ENCODE measurements at regions not wholly inside any gene's neighbourhood (a gene's known extent, or its start where the extent isn't known, plus 50 kb on each side); places are given as distances from the start of the nearest gene placed in this dataset.
"Not testable (repeated sequence)": the region's sequence is repeated elsewhere in the genome, so short reads cannot be mapped to it uniquely, and the experiment has no call there.

- Mint-ChIP-seq H3K4me1 (no peaks in the 10 kb centered on the region), H3K4me3 (no peak overlapping the region), H3K36me3 (no peaks in the 10 kb centered on the region), H3K9me3 (no peaks in the 10 kb centered on the region), H3K27me3 (no peaks in the 10 kb centered on the region), H3K27ac (no peak overlapping the region)
- Histone ChIP-seq H3K27me3 (replicated peaks in 1 of 2; ENCODE audit: control insufficient read depth in 2 of 2, extremely low read depth in 1 of 2, insufficient read depth in 2 of 2, low read length in 1 of 2) (no peaks in the 10 kb centered on the region), H3K9me3 (no peaks in the 10 kb centered on the region), H3K36me3 (ENCODE audit: control insufficient read depth in 2 of 2, extremely low read depth in 1 of 2, insufficient read depth in 1 of 2, low read length in 1 of 2) (no peaks in the 10 kb centered on the region), H3K4me3 (ENCODE audit: control insufficient read depth in 1 of 2, extremely low read depth in 1 of 2, low read length in 1 of 2) (no peak overlapping the region), H3K27ac (ENCODE audit: low read length) (no peak overlapping the region), H3K4me1 (ENCODE audit: control insufficient read depth in 1 of 2, extremely low read depth in 1 of 2, insufficient read depth in 2 of 2, low read length in 2 of 2) (no peaks in the 10 kb centered on the region)
- no peak for ATAC-seq (replicated peaks in 1 of 4)
- ChIA-PET POLR2A (no interaction called here), CTCF (no interaction called here)
- 90% methylated on average over 2 of the region's 2 CpGs for WGBS (ENCODE audit: insufficient coverage)
- no peak for DNase-seq
Observed at GRCh38 chr5:32951878-32952277, 240.8 kb downstream of the NPR3 start.

DNA sequence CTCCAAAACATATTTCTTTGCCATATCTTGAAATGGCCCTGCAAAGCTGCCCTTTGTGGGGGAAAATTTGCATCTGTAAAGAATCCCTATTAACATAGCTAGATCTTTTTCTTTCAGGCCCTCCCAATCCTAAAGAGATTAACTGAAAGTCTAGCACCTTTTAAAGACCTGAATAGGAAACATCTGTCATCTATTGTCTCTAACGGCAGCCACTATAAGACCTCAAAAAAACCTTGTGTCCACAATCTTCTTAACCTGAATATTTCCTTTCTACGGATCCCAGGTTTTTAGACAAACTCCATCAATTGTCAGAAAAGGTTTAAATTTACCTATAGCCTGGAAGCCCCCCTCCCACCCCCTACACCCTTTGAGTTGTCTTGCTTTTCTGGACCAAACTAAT lies 241.3 kb downstream of the NPR3 start:
- H3K9me3 Mint-ChIP-seq; CTCF ChIA-PET; H3K36me3 ChIP-seq (ENCODE audit: control insufficient read depth in 2 of 2, extremely low read depth in 1 of 2, insufficient read depth in 1 of 2, low read length in 1 of 2); H3K4me1 Mint-ChIP-seq; H3K9me3 ChIP-seq; H3K27me3 ChIP-seq (replicated peaks in 1 of 2; ENCODE audit: control insufficient read depth in 2 of 2, extremely low read depth in 1 of 2, insufficient read depth in 2 of 2, low read length in 1 of 2); H3K4me3 ChIP-seq (ENCODE audit: control insufficient read depth in 1 of 2, extremely low read depth in 1 of 2, low read length in 1 of 2); H3K27ac Mint-ChIP-seq; H3K36me3 Mint-ChIP-seq; H3K27ac ChIP-seq (ENCODE audit: low read length); POLR2A ChIA-PET; DNase-seq; ATAC-seq (replicated peaks in 1 of 4); H3K4me1 ChIP-seq (ENCODE audit: control insufficient read depth in 1 of 2, extremely low read depth in 1 of 2, insufficient read depth in 2 of 2, low read length in 2 of 2); H3K27me3 Mint-ChIP-seq; H3K4me3 Mint-ChIP-seq: not testable (repeated sequence)
- WGBS (ENCODE audit: insufficient coverage), result 13% methylated on average over 1 of the region's 2 CpGs

- H3K27ac Mint-ChIP-seq, result no peak overlapping the region
- ChIA-PET POLR2A (no interaction called here), CTCF (no interaction called here)
- no CpG with 5 or more reads among the region's 1 CpG for WGBS (ENCODE audit: insufficient coverage)
- no peak overlapping the region for H3K4me3 ChIP-seq (ENCODE audit: control insufficient read depth in 1 of 2, extremely low read depth in 1 of 2, low read length in 1 of 2)
- no peaks in the 10 kb centered on the region for H3K36me3 Mint-ChIP-seq
- H3K27me3 ChIP-seq (replicated peaks in 1 of 2; ENCODE audit: control insufficient read depth in 2 of 2, extremely low read depth in 1 of 2, insufficient read depth in 2 of 2, low read length in 1 of 2), result no peaks in the 10 kb centered on the region
- no peaks in the 10 kb centered on the region for H3K4me1 ChIP-seq (ENCODE audit: control insufficient read depth in 1 of 2, extremely low read depth in 1 of 2, insufficient read depth in 2 of 2, low read length in 2 of 2)
- H3K36me3 ChIP-seq (ENCODE audit: control insufficient read depth in 2 of 2, extremely low read depth in 1 of 2, insufficient read depth in 1 of 2, low read length in 1 of 2), result no peaks in the 10 kb centered on the region
- no peak overlapping the region for H3K4me3 Mint-ChIP-seq
- H3K27me3 Mint-ChIP-seq, result no peaks in the 10 kb centered on the region
- no peak for ATAC-seq (replicated peaks in 1 of 4)
- no peaks in the 10 kb centered on the region for H3K4me1 Mint-ChIP-seq
- H3K9me3 Mint-ChIP-seq, result peaks cover 6 to 9% (median 9%) of the 10 kb centered on the region in 3 donors
- H3K9me3 ChIP-seq, result no peaks in the 10 kb centered on the region
- no peak for DNase-seq
- H3K27ac ChIP-seq (ENCODE audit: low read length), result no peak overlapping the region
Observed at GRCh38 chr5:32953694-32954093, 242.6 kb downstream of the NPR3 start.

GRCh38 chr5:32955814-32956213 lies 244.7 kb downstream of the NPR3 start:
- Histone ChIP-seq H3K4me1 (ENCODE audit: control insufficient read depth in 1 of 2, extremely low read depth in 1 of 2, insufficient read depth in 2 of 2, low read length in 2 of 2) (no peaks in the 10 kb centered on the region), H3K9me3 (no peaks in the 10 kb centered on the region), H3K27me3 (replicated peaks in 1 of 2; ENCODE audit: control insufficient read depth in 2 of 2, extremely low read depth in 1 of 2, insufficient read depth in 2 of 2, low read length in 1 of 2) (no peaks in the 10 kb centered on the region), H3K4me3 (ENCODE audit: control insufficient read depth in 1 of 2, extremely low read depth in 1 of 2, low read length in 1 of 2) (no peak overlapping the region), H3K27ac (ENCODE audit: low read length) (no peak overlapping the region), H3K36me3 (ENCODE audit: control insufficient read depth in 2 of 2, extremely low read depth in 1 of 2, insufficient read depth in 1 of 2, low read length in 1 of 2) (no peaks in the 10 kb centered on the region)
- Mint-ChIP-seq H3K9me3 (peaks cover 6 to 9% (median 9%) of the 10 kb centered on the region in 3 donors), H3K27ac (no peak overlapping the region), H3K4me3 (no peak overlapping the region), H3K27me3 (no peaks in the 10 kb centered on the region), H3K36me3 (no peaks in the 10 kb centered on the region), H3K4me1 (no peaks in the 10 kb centered on the region)
- ATAC-seq (replicated peaks in 1 of 4) (no peak), DNase-seq (no peak)
- ChIA-PET POLR2A (no interaction called here), CTCF (no interaction called here)
- no CpG with 5 or more reads among the region's 1 CpG for WGBS (ENCODE audit: insufficient coverage)

DNA sequence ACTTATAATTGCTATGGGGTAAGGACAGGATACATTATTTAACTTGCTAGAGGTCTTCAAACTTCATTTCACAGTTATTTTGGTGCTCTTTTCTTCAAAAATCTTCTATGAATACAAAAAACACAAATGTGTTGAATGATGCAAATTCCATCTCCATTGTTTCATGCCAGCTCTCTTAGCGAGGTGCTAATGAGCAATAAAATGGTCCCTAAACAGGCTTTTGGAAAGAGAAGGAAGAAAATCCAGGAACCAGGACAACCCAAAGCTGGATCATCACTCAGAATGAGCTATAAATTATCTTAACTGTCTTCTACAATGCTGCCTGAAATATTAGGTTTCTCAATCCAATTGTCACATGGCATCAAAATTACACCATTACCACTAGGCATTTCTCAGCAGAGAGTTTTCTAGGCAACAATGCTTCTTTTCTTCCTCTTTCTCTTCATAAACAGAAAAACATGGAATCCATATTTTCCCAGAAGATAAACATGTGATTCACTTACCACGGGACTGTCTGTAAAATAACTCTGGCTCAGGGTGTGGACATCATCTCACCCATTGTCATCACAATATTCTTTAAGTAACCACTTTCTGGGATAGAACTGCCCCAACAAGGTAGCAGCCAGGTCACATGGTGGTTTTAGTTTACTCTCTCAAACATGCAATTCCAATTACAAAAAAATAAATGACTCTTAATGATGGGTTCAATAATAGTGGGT lies 249.4 kb downstream of the NPR3 start:
- H3K9me3 Mint-ChIP-seq, result peaks cover 9 to 11% (median 10%) of the 10 kb centered on the region in 3 donors
- CTCF ChIA-PET, result no interaction called here
- no peaks in the 10 kb centered on the region for H3K36me3 Mint-ChIP-seq
- H3K4me1 Mint-ChIP-seq, result no peaks in the 10 kb centered on the region
- WGBS (ENCODE audit: insufficient coverage), result no CpG with 5 or more reads among the region's 2 CpGs
- no peaks in the 10 kb centered on the region for H3K4me1 ChIP-seq (ENCODE audit: control insufficient read depth in 1 of 2, extremely low read depth in 1 of 2, insufficient read depth in 2 of 2, low read length in 2 of 2)
- no peaks in the 10 kb centered on the region for H3K27me3 Mint-ChIP-seq
- no peak overlapping the region for H3K4me3 Mint-ChIP-seq
- ATAC-seq (replicated peaks in 1 of 4), result no peak
- no peak for DNase-seq
- no peaks in the 10 kb centered on the region for H3K27me3 ChIP-seq (replicated peaks in 1 of 2; ENCODE audit: control insufficient read depth in 2 of 2, extremely low read depth in 1 of 2, insufficient read depth in 2 of 2, low read length in 1 of 2)
- POLR2A ChIA-PET, result no interaction called here
- H3K36me3 ChIP-seq (ENCODE audit: control insufficient read depth in 2 of 2, extremely low read depth in 1 of 2, insufficient read depth in 1 of 2, low read length in 1 of 2), result no peaks in the 10 kb centered on the region
- H3K9me3 ChIP-seq, result no peaks in the 10 kb centered on the region
- no peak overlapping the region for H3K27ac Mint-ChIP-seq
- H3K4me3 ChIP-seq (ENCODE audit: control insufficient read depth in 1 of 2, extremely low read depth in 1 of 2, low read length in 1 of 2), result no peak overlapping the region
- H3K27ac ChIP-seq (ENCODE audit: low read length), result no peak overlapping the region

GRCh38 chr5:32961059-32961415 lies 249.9 kb downstream of the NPR3 start:
- ATAC-seq (replicated peaks in 1 of 4) (no peak), DNase-seq (no peak)
- Mint-ChIP-seq H3K4me1 (no peaks in the 10 kb centered on the region), H3K4me3 (no peak overlapping the region), H3K27ac (no peak overlapping the region), H3K9me3 (peaks cover 9 to 11% (median 10%) of the 10 kb centered on the region in 3 donors), H3K36me3 (no peaks in the 10 kb centered on the region), H3K27me3 (no peaks in the 10 kb centered on the region)
- WGBS (ENCODE audit: insufficient coverage), result no CpG with 5 or more reads among the region's 1 CpG
- H3K27ac ChIP-seq (ENCODE audit: low read length), result no peak overlapping the region
- ChIA-PET CTCF (no interaction called here), POLR2A (no interaction called here)
- H3K36me3 ChIP-seq (ENCODE audit: control insufficient read depth in 2 of 2, extremely low read depth in 1 of 2, insufficient read depth in 1 of 2, low read length in 1 of 2), result no peaks in the 10 kb centered on the region
- H3K4me3 ChIP-seq (ENCODE audit: control insufficient read depth in 1 of 2, extremely low read depth in 1 of 2, low read length in 1 of 2), result no peak overlapping the region
- H3K4me1 ChIP-seq (ENCODE audit: control insufficient read depth in 1 of 2, extremely low read depth in 1 of 2, insufficient read depth in 2 of 2, low read length in 2 of 2), result no peaks in the 10 kb centered on the region
- H3K27me3 ChIP-seq (replicated peaks in 1 of 2; ENCODE audit: control insufficient read depth in 2 of 2, extremely low read depth in 1 of 2, insufficient read depth in 2 of 2, low read length in 1 of 2), result no peaks in the 10 kb centered on the region
- H3K9me3 ChIP-seq, result no peaks in the 10 kb centered on the region

DNA sequence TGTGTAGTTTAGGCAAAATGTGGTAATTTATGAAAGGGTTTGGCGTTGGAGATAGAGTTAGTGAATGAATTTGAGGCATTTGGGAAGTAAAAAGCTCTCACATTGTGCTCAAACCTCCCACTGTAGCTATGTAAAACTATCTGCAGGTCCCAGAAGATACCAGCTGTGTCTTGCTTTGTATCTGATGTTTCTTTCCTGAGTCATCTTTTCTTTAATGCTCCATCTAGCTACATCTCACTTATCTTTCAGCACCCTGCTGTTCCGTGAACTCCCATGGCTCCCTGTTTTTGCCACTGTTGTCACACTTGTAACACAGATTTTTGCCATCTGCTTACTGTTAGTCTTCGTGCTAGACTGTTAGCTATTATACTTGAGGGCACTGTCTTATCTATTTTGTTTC lies 253.1 kb downstream of the NPR3 start:
- no peak overlapping the region for H3K4me3 ChIP-seq (ENCODE audit: control insufficient read depth in 1 of 2, extremely low read depth in 1 of 2, low read length in 1 of 2)
- no peaks in the 10 kb centered on the region for H3K27me3 ChIP-seq (replicated peaks in 1 of 2; ENCODE audit: control insufficient read depth in 2 of 2, extremely low read depth in 1 of 2, insufficient read depth in 2 of 2, low read length in 1 of 2)
- WGBS (ENCODE audit: insufficient coverage), result 78% methylated on average over 2 of the region's 3 CpGs
- Mint-ChIP-seq H3K4me1 (no peaks in the 10 kb centered on the region), H3K36me3 (no peaks in the 10 kb centered on the region), H3K27ac (no peak overlapping the region), H3K9me3 (peaks cover 1 to 5% (median 4%) of the 10 kb centered on the region in 3 donors), H3K4me3 (no peak overlapping the region), H3K27me3 (peaks cover 0 to 4% of the 10 kb centered on the region in 2 donors)
- ATAC-seq (replicated peaks in 1 of 4), result no peak
- H3K36me3 ChIP-seq (ENCODE audit: control insufficient read depth in 2 of 2, extremely low read depth in 1 of 2, insufficient read depth in 1 of 2, low read length in 1 of 2), result no peaks in the 10 kb centered on the region
- H3K9me3 ChIP-seq, result no peaks in the 10 kb centered on the region
- ChIA-PET CTCF (no interaction called here), POLR2A (no interaction called here)
- no peak for DNase-seq
- H3K4me1 ChIP-seq (ENCODE audit: control insufficient read depth in 1 of 2, extremely low read depth in 1 of 2, insufficient read depth in 2 of 2, low read length in 2 of 2), result no peaks in the 10 kb centered on the region
- H3K27ac ChIP-seq (ENCODE audit: low read length), result no peak overlapping the region

Measured in T-cell (primary cell).